HCT116 (cell line): ENCODE measurements at regions not wholly inside any gene's neighbourhood (a gene's known extent, or its start where the extent isn't known, plus 50 kb on each side); places are given as distances from the start of the nearest gene placed in this dataset.

Experiments
- ATAC-seq: fragments of 200-7000 bp; cut with Tn5 transposase; 2 replicates; pipeline ENCODE4 v1.9.1; 2020; ENCODE audit warnings: mild to moderate bottlenecking, moderate library complexity
- BruUV-seq: library from RNA; stranded (reverse); fragments of 400-500 nt; replicated peaks from 2 replicates; lab custom pipeline; 2021; lab: Mats Ljungman, UMichigan
- CTCF ChIA-PET: fragments of 300-600 bp; sonication (Branson Sonifier 250); formaldehyde crosslinking; loops from one replicate; lab custom pipeline; 2021; ENCODE audit warnings: antibody characterized with exemption; lab: Charles Lee
- POLR2A ChIA-PET: fragments of 300-600, 350-600 bp; sonication (Branson Sonifier 250); formaldehyde crosslinking; loops from one replicate; lab custom pipeline; 2021; ENCODE audit warnings: antibody characterized with exemption; lab: Charles Lee
- RAD21 ChIA-PET, 2 experiments: fragments of 300-600 bp; sonication (Branson Sonifier 250); formaldehyde crosslinking; loops; one replicate each; lab custom pipeline; 2023; ENCODE audit warnings: low total read pairs in 2 of 2; ENCODE audit not compliant: uncharacterized antibody in 2 of 2, unreplicated experiment in 2 of 2, low non-redundant PET in 1 of 2; lab: Charles Lee
- DNase-seq: peaks from one replicate; pipeline ENCODE4 v3.0.0-alpha.2; 2010; ENCODE audit warnings: low read depth, low spot score
- H2AFZ ChIP-seq: fragments of 200-600 bp; shearing (Covaris generic), sonication (generic); 2 replicates; pipeline ENCODE4 v1.6.1; 2017; ENCODE audit warnings: low read depth, mixed run types, mixed read lengths, antibody characterized with exemption, low read length; ENCODE audit not compliant: poor library complexity, severe bottlenecking
- H3K27ac ChIP-seq: 2 replicates; pipeline ENCODE4 v1.5.1; 2012; ENCODE audit warnings: low read depth, low read length
- H3K27me3 ChIP-seq: fragments of 200-600 bp; sonication (generic); 2 replicates; pipeline ENCODE4 v1.6.1; 2016; ENCODE audit warnings: mixed run types, low read length, mixed read lengths; ENCODE audit not compliant: insufficient read depth
- H3K36me3 ChIP-seq, 2 experiments: fragments of 200-500 bp in 1 of 2; fragments of 200-600 bp in 1 of 2; sonication (Bioruptor generic) in 1 of 2; sonication (generic) in 1 of 2; 2 replicates each; pipeline versions ENCODE4 v1.5.1 to v1.6.1; 2014 to 2016; ENCODE audit warnings: low read length in 2 of 2, inconsistent platforms in 1 of 2, mixed read lengths in 1 of 2, mixed run types in 1 of 2; ENCODE audit not compliant: insufficient read depth in 2 of 2, control insufficient read depth in 1 of 2
- H3K4me1 ChIP-seq, 2 experiments: fragments of 200-600 bp in 1 of 2; sonication (generic) in 1 of 2; 2 replicates each; pipeline versions ENCODE4 v1.5.1 to v1.6.1; 2012 to 2017; ENCODE audit warnings: low read length in 2 of 2, inconsistent platforms in 1 of 2, mild to moderate bottlenecking in 1 of 2, mixed read lengths in 1 of 2, mixed run types in 1 of 2, moderate library complexity in 1 of 2; ENCODE audit not compliant: insufficient read depth in 2 of 2, control insufficient read depth in 1 of 2
- H3K4me2 ChIP-seq: fragments of 200-600 bp; sonication (generic); 2 replicates; pipeline ENCODE4 v1.6.1; 2017; ENCODE audit warnings: mixed run types, low read length, mixed read lengths
- H3K4me3 ChIP-seq, 2 experiments: fragments of 200-600 bp in 1 of 2; sonication (generic) in 1 of 2; replicated peaks in 1 of 2; 2 replicates each; pipeline ENCODE4 v1.5.1; 2011 to 2016; ENCODE audit warnings: low read length in 2 of 2, control low read depth in 1 of 2, low read depth in 1 of 2, mild to moderate bottlenecking in 1 of 2, mixed read lengths in 1 of 2, mixed run types in 1 of 2
- H3K79me2 ChIP-seq: fragments of 200-600 bp; sonication (generic); 2 replicates; pipeline ENCODE4 v1.6.1; 2017; ENCODE audit warnings: mild to moderate bottlenecking, mixed run types, low read length, moderate library complexity, mixed read lengths; ENCODE audit not compliant: insufficient read depth
- H3K9ac ChIP-seq: fragments of 200-600 bp; sonication (generic); 2 replicates; pipeline ENCODE4 v1.6.1; 2016; ENCODE audit warnings: low read length, mixed read lengths
- H3K9me2 ChIP-seq: fragments of 200-600 bp; sonication (generic), shearing (Covaris generic); 2 replicates; pipeline ENCODE4 v1.6.1; 2017; ENCODE audit warnings: mixed run types, mild to moderate bottlenecking, moderate library complexity; ENCODE audit not compliant: insufficient read depth
- H3K9me3 ChIP-seq, 2 experiments: fragments of 200-500 bp in 1 of 2; fragments of 200-600 bp in 1 of 2; sonication (Bioruptor generic) in 1 of 2; sonication (generic) in 1 of 2; 2 replicates each; pipeline ENCODE4 v1.6.1; 2014 to 2017; ENCODE audit warnings: low read length in 2 of 2, mixed read lengths in 2 of 2, inconsistent platforms in 1 of 2, low read depth in 1 of 2, mild to moderate bottlenecking in 1 of 2, mixed run types in 1 of 2, moderate library complexity in 1 of 2; ENCODE audit not compliant: control insufficient read depth in 1 of 2, insufficient read depth in 1 of 2
- H4K20me1 ChIP-seq: fragments of 200-600 bp; sonication (generic), shearing (Covaris generic); 2 replicates; pipeline ENCODE4 v1.6.1; 2017; ENCODE audit warnings: mixed run types, mild to moderate bottlenecking, moderate library complexity; ENCODE audit not compliant: insufficient read depth
- ELF1 ChIP-seq: IDR thresholded peaks from 2 replicates; pipeline ENCODE4 v1.6.1; 2012; ENCODE audit warnings: low read depth, borderline replicate concordance
- intact Hi-C: fragments of 100-400 bp; cut with micrococcal nuclease; formaldehyde crosslinking; loops from 2 replicates; pipeline ENCODE4 v1.10.0; 2022

DNA sequence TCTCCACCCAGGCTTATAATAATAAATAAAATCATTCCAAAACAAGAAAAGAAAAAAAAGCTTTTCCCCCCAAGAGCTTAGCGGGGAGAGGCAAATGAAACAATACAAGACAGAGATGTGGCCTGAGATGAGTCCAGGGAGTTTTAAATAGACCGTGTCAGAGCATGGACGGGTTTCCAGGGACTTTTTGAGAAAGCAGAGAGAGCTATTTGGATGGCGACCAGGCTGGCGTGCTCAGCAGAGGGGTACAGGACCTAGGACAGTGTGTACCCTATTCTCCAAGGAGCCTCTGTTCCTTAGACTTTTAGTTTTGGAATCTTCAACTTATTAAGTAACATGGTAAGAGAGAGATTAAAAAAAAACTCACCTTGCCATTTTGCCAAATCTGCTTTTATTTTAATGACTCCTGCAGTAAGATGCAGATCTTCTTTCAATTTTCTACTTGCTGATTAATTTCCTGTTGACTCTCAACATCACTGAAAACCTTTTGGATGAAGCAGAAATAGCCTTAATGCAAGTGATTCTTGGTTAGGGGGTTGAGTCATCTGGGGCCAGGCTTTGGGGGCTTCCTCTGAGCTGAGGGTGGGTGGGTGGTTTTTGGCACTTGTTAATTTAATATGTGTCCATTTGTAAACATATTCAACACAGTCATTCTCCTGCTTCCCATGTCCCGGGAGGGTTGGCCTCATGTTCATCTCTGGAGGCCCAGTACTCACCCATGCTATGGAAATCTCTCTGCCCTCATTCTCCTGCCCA is 49.6 kb upstream of the OSMR start:
- no peak overlapping the region for H2AFZ ChIP-seq

More for the DNA sequence above, 49.6 kb upstream of the OSMR start:
- Histone ChIP-seq H3K9me3 (no peaks in the 10 kb centered on the region), H3K79me2 (no peaks in the 10 kb centered on the region), H4K20me1 (no peaks in the 10 kb centered on the region), H3K36me3 (no peaks in the 10 kb centered on the region), H3K27me3 (no peaks in the 10 kb centered on the region), H3K9me2 (no peaks in the 10 kb centered on the region), H3K4me1 (no peaks in the 10 kb centered on the region), H3K27ac (no peak overlapping the region), H3K9ac (no peak overlapping the region), H3K4me3 (no peak overlapping the region), H3K4me2 (no peak overlapping the region)
- ChIA-PET CTCF (interaction anchor here (1.3 to 1.5 kb wide), 2 partner anchors 14 to 354 kb away, joined by 5 to 6 read pairs; no protein-coding TSS in a partner anchor), POLR2A (no interaction called here), RAD21 (no interaction called here)
- TF ChIP-seq ELF1 = no peak
- DNase-seq = no peak
- no peak for ATAC-seq
- BruUV-seq = no TSS peak
- intact Hi-C loops = no loop called here
